ENCODE measurements at regions not wholly inside any gene's neighbourhood (a gene's known extent, or its start where the extent isn't known, plus 50 kb on each side); places are given as distances from the start of the nearest gene placed in this dataset.

GRCh38 chr9:87086221-87086818, 139.0 kb upstream of the GAS1 start:
- no peak for DNase-seq

- no peak for DNase-seq
These were observed 139.9 kb upstream of the GAS1 start for GRCh38 chr9:87087197-87087596.

- DNase-seq: no peak
These were observed 140.9 kb upstream of the GAS1 start for GRCh38 chr9:87088192-87088591.

- peak; percentile 49 for DNase-seq
These were observed 141.5 kb upstream of the GAS1 start for GRCh38 chr9:87088621-87089365.

GRCh38 chr9:87089506-87089905, 142.2 kb upstream of the GAS1 start:
- DNase-seq: peak; percentile 62

- peak; percentile 85 for DNase-seq
These were observed 142.6 kb upstream of the GAS1 start for GRCh38 chr9:87089929-87090328.

- DNase-seq: no peak
These were observed 146.5 kb upstream of the GAS1 start for GRCh38 chr9:87093777-87094176.

- DNase-seq: no peak
These were observed 148.6 kb upstream of the GAS1 start for GRCh38 chr9:87095951-87096350.

GRCh38 chr9:87096506-87096905, 149.2 kb upstream of the GAS1 start:
- no peak for DNase-seq

- no peak for DNase-seq
These were observed 149.9 kb upstream of the GAS1 start for GRCh38 chr9:87097238-87097637.

- no peak for DNase-seq
These were observed 152.1 kb upstream of the GAS1 start for GRCh38 chr9:87099407-87099806.

GRCh38 chr9:87100001-87100400, 152.7 kb upstream of the GAS1 start:
- no peak for DNase-seq

- DNase-seq: no peak
These were observed 154.8 kb upstream of the GAS1 start for GRCh38 chr9:87102126-87102525.

GRCh38 chr9:87107072-87107471, 159.8 kb upstream of the GAS1 start:
- no peak for DNase-seq

- peak; percentile 66 for DNase-seq
These were observed 161.4 kb upstream of the GAS1 start for GRCh38 chr9:87108661-87109060.

GRCh38 chr9:87109231-87109631, 161.9 kb upstream of the GAS1 start:
- no peak for DNase-seq

GRCh38 chr9:87109851-87110250, 162.5 kb upstream of the GAS1 start:
- no peak for DNase-seq

GRCh38 chr9:87111010-87111409, 163.7 kb upstream of the GAS1 start:
- DNase-seq: no peak

GRCh38 chr9:87112656-87113055, 165.3 kb upstream of the GAS1 start:
- DNase-seq: no peak

GRCh38 chr9:87113874-87114273, 166.6 kb upstream of the GAS1 start:
- no peak for DNase-seq

GRCh38 chr9:87115785-87116184, 168.5 kb upstream of the GAS1 start:
- peak; percentile 46 for DNase-seq

- no peak for DNase-seq
These were observed 169.2 kb upstream of the GAS1 start for GRCh38 chr9:87116492-87116891.

- no peak for DNase-seq
These were observed 171.3 kb upstream of the GAS1 start for GRCh38 chr9:87118594-87118993.

GRCh38 chr9:87119328-87119881, 172.1 kb upstream of the GAS1 start:
- peak; percentile 82 for DNase-seq
